ENCODE measurements at regions not wholly inside any gene's neighbourhood (a gene's known extent, or its start where the extent isn't known, plus 50 kb on each side); places are given as distances from the start of the nearest gene placed in this dataset.

DNA sequence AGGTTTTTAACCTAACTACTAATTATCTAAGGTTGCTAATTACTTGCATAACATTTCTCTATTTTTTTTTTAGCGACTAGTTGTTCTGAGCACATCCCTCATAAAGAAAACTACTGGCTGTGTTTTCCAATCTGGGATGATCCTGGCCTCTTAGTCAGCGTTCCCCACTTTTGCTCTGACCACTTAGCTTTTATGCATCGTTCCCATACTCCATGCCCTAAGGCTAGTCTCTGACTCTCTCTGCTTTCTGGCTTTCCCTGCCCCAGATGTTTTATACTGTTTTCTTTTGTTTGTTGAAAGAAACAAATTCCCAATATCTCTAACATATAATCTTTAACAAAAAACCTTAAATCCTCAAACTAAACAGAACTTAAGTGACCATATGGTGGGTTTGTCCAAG, 217.9 kb downstream of the SPATA31D1 start:
- Histone ChIP-seq H3K27me3 (ENCODE audit: control insufficient read depth, insufficient read depth, low read length, poor library complexity, severe bottlenecking) (no peaks in the 10 kb centered on the region), H3K9ac (ENCODE audit: extremely low read depth, low read length, poor library complexity, severe bottlenecking) (no peak overlapping the region), H3K4me3 (ENCODE audit: low read length) (no peak overlapping the region), H3K9me3 (ENCODE audit: control insufficient read depth, low read length) (no peaks in the 10 kb centered on the region), H3K27ac (ENCODE audit: low read depth, low read length) (no peak overlapping the region), H3K36me3 (ENCODE audit: control insufficient read depth, insufficient read depth, low read length) (no peaks in the 10 kb centered on the region), H3K4me1 (ENCODE audit: control insufficient read depth, insufficient read depth, low read length) (no peaks in the 10 kb centered on the region)
- no peak for DNase-seq
- TF ChIP-seq, protein P1, sequence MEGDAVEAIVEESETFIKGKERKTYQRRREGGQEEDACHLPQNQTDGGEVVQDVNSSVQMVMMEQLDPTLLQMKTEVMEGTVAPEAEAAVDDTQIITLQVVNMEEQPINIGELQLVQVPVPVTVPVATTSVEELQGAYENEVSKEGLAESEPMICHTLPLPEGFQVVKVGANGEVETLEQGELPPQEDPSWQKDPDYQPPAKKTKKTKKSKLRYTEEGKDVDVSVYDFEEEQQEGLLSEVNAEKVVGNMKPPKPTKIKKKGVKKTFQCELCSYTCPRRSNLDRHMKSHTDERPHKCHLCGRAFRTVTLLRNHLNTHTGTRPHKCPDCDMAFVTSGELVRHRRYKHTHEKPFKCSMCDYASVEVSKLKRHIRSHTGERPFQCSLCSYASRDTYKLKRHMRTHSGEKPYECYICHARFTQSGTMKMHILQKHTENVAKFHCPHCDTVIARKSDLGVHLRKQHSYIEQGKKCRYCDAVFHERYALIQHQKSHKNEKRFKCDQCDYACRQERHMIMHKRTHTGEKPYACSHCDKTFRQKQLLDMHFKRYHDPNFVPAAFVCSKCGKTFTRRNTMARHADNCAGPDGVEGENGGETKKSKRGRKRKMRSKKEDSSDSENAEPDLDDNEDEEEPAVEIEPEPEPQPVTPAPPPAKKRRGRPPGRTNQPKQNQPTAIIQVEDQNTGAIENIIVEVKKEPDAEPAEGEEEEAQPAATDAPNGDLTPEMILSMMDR (conservative IDR thresholded peaks at IDR 0.05): no peak
- Mint-ChIP-seq H3K4me1 (no peaks in the 10 kb centered on the region), H3K27me3 (ENCODE audit: insufficient read depth) (no peaks in the 10 kb centered on the region), H3K36me3 (ENCODE audit: low read depth) (no peaks in the 10 kb centered on the region), H3K9me3 (no peaks in the 10 kb centered on the region), H3K27ac (no peak overlapping the region), H3K4me3 (no peak overlapping the region)
- 85 to 100% methylated on average over 1 to 3 of the region's 3 CpGs for WGBS, 2 experiments (ENCODE audit: insufficient coverage in 1 of 2, insufficient read length in 1 of 2)

DNA sequence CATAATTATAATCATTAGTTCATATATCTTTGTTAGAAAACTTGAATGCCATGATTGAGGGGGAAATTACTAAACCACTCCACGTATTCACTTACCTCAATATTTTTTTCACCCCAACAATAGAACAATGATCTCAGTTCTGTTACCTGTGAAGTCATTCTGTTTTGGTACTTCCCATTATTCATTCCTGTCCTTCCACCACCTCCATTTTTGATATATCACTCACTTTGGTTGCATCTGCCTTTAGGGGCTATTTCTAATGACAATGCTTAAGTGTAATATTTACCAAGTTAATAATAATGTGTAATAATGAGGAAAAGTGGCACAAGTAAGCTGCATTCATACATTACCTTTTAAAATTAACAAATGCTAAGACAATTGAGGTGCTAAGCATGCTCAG, 218.4 kb downstream of the SPATA31D1 start:
- Histone ChIP-seq H3K4me1 (ENCODE audit: control insufficient read depth, insufficient read depth, low read length) (no peaks in the 10 kb centered on the region), H3K36me3 (ENCODE audit: control insufficient read depth, insufficient read depth, low read length) (no peaks in the 10 kb centered on the region), H3K9me3 (ENCODE audit: control insufficient read depth, low read length) (no peaks in the 10 kb centered on the region), H3K27me3 (ENCODE audit: control insufficient read depth, insufficient read depth, low read length, poor library complexity, severe bottlenecking) (no peaks in the 10 kb centered on the region), H3K27ac (ENCODE audit: low read depth, low read length) (no peak overlapping the region), H3K4me3 (ENCODE audit: low read length) (no peak overlapping the region), H3K9ac (ENCODE audit: extremely low read depth, low read length, poor library complexity, severe bottlenecking) (no peak overlapping the region)
- no peak overlapping the region for H3K4me3 Mint-ChIP-seq
- WGBS, 2 experiments (ENCODE audit: insufficient coverage in 1 of 2, insufficient read length in 1 of 2): 86% methylated on average over 1 of the region's 1 CpG; no CpG with 5 or more reads in 1 of the 2 experiments
- H3K36me3 Mint-ChIP-seq (ENCODE audit: low read depth): no peaks in the 10 kb centered on the region
- no peaks in the 10 kb centered on the region for H3K4me1 Mint-ChIP-seq
- no peak for DNase-seq
- H3K9me3 Mint-ChIP-seq: no peaks in the 10 kb centered on the region
- H3K27me3 Mint-ChIP-seq (ENCODE audit: insufficient read depth): no peaks in the 10 kb centered on the region
- no peak overlapping the region for H3K27ac Mint-ChIP-seq
- TF ChIP-seq, protein P1 (conservative IDR thresholded peaks at IDR 0.05): no peak

DNA sequence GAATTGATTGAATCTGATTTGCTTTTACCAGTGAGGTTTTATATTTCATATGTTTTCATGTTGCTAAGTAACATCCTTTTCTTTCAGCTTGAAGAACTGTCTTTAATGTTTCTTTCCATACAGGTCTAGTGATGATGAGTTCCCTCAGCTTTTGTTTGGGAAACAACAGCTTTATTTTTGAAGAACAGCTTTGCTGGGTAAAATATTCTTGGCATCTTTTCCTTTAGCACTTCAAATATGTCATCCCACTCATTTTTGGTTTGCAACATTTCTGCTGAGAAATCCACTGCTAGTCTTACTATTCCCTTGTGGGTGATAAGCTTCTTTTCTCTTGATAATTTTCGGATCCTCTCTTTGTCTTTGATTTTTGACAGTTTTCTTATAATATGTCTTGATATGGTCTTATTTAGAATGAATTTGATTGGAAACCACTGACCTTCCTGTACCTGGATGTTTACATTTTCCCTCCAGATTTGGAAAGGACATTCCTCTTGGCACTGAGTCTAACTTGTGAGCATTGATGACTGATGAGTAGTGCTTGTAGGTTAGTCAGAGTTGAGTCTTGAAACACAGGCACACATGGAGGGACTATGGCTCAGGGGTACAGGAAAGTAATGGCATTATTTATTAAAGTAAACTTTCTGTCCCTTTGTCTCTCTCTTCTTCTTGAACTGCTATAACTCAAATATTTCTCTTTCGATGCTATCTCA, 220.3 kb downstream of the SPATA31D1 start:
- Mint-ChIP-seq H3K9me3 (peaks cover 8% of the 10 kb centered on the region), H3K27ac (no peak overlapping the region), H3K27me3 (ENCODE audit: insufficient read depth) (no peaks in the 10 kb centered on the region), H3K36me3 (ENCODE audit: low read depth) (no peaks in the 10 kb centered on the region), H3K4me1 (no peaks in the 10 kb centered on the region), H3K4me3 (no peak overlapping the region)
- peaks cover 5% of the 10 kb centered on the region for H3K9me3 ChIP-seq (ENCODE audit: control insufficient read depth, low read length)
- H3K36me3 ChIP-seq (ENCODE audit: control insufficient read depth, insufficient read depth, low read length): no peaks in the 10 kb centered on the region
- no peaks in the 10 kb centered on the region for H3K4me1 ChIP-seq (ENCODE audit: control insufficient read depth, insufficient read depth, low read length)
- H3K27me3 ChIP-seq (ENCODE audit: control insufficient read depth, insufficient read depth, low read length, poor library complexity, severe bottlenecking): no peaks in the 10 kb centered on the region
- no peak for DNase-seq
- no peak overlapping the region for H3K9ac ChIP-seq (ENCODE audit: extremely low read depth, low read length, poor library complexity, severe bottlenecking)
- WGBS, 2 experiments (ENCODE audit: insufficient coverage in 1 of 2, insufficient read length in 1 of 2): 77 to 100% methylated on average over 1 to 2 of the region's 2 CpGs
- TF ChIP-seq, protein P1 (conservative IDR thresholded peaks at IDR 0.05): no peak
- H3K27ac ChIP-seq (ENCODE audit: low read depth, low read length): no peak overlapping the region
- no peak overlapping the region for H3K4me3 ChIP-seq (ENCODE audit: low read length)
